H1 (cell line): ENCODE measurements at regions not wholly inside any gene's neighbourhood (a gene's known extent, or its start where the extent isn't known, plus 50 kb on each side); places are given as distances from the start of the nearest gene placed in this dataset.

Experiments used
- CTCF ChIA-PET: fragments of 300-600 bp; sonication (Branson Sonifier 250); formaldehyde crosslinking; loops from one replicate; lab custom pipeline; 2021; ENCODE audit not compliant: partially characterized antibody; lab: Charles Lee
- POLR2A ChIA-PET: fragments of 300-600 bp; sonication (Branson Sonifier 250); formaldehyde crosslinking; loops from one replicate; lab custom pipeline; 2021; ENCODE audit warnings: inconsistent platforms; ENCODE audit not compliant: partially characterized antibody; lab: Charles Lee
- DNase-seq, 2 experiments: peaks; one replicate each; pipeline versions ENCODE4 v3.0.0 to v3.0.0-alpha.2; 2010 to 2022; ENCODE audit warnings: low spot score in 2 of 2, low read depth in 1 of 2, mixed read lengths in 1 of 2
- FAIRE-seq: peaks from 2 replicates; lab custom pipeline; 2011; peaks lifted over from hg19 to GRCh38; lab: Jason Lieb, UNC
- H2AFZ ChIP-seq: 2 replicates; pipeline ENCODE4 v1.8.1; 2012; ENCODE audit warnings: low read length, inconsistent platforms
- H2AK5ac ChIP-seq: 2 replicates; pipeline ENCODE4 v1.6.1; 2013; ENCODE audit warnings: low read depth, low read length
- H2BK120ac ChIP-seq: replicated peaks from 2 replicates; pipeline ENCODE3; 2013; ENCODE audit warnings: low read depth, low read length, inconsistent platforms
- H2BK12ac ChIP-seq: 2 replicates; pipeline ENCODE4 v1.6.1; 2013; ENCODE audit warnings: low read depth, low read length
- H2BK15ac ChIP-seq: 2 replicates; pipeline ENCODE4 v1.6.1; 2013; ENCODE audit warnings: low read length
- H2BK20ac ChIP-seq: 2 replicates; pipeline ENCODE4 v1.6.1; 2013; ENCODE audit warnings: low read length
- H2BK5ac ChIP-seq: 2 replicates; pipeline ENCODE4 v1.6.1; 2013; ENCODE audit warnings: low read depth, low read length
- H3K14ac ChIP-seq: 2 replicates; pipeline ENCODE4 v1.6.1; 2013; ENCODE audit warnings: inconsistent platforms; ENCODE audit not compliant: insufficient read length
- H3K18ac ChIP-seq: 2 replicates; pipeline ENCODE4 v1.6.1; 2013; ENCODE audit warnings: low read length; ENCODE audit errors: extremely low read depth
- H3K23ac ChIP-seq: 2 replicates; pipeline ENCODE4 v1.6.1; 2013; ENCODE audit warnings: inconsistent platforms; ENCODE audit not compliant: insufficient read length
- H3K23me2 ChIP-seq: 2 replicates; pipeline ENCODE4 v1.6.1; 2013; ENCODE audit warnings: low read depth, low read length
- H3K27ac ChIP-seq: 2 replicates; pipeline ENCODE4 v1.6.1; 2011; ENCODE audit warnings: low read depth, low read length, inconsistent platforms
- H3K27me3 ChIP-seq, 4 experiments: replicated peaks in 1 of 4; 1 replicate in 1 of 4; 2 replicates in 3 of 4; pipeline versions ENCODE4 v1.6.1 to v1.8.1; 2011 to 2013; ENCODE audit warnings: low read length in 3 of 4, mild to moderate bottlenecking in 3 of 4, inconsistent platforms in 2 of 4, mixed read lengths in 2 of 4, moderate library complexity in 1 of 4; ENCODE audit not compliant: control insufficient read depth in 3 of 4, insufficient read depth in 3 of 4; ENCODE audit errors: extremely low read depth in 1 of 4
- H3K36me3 ChIP-seq, 4 experiments: 2 replicates each; pipeline versions ENCODE4 v1.6.1 to v1.8.1; 2011 to 2013; ENCODE audit warnings: mild to moderate bottlenecking in 4 of 4, low read length in 3 of 4, moderate library complexity in 2 of 4, control low read depth in 1 of 4, inconsistent platforms in 1 of 4; ENCODE audit not compliant: insufficient read depth in 4 of 4, control insufficient read depth in 2 of 4
- H3K4ac ChIP-seq: replicated peaks from 2 replicates; pipeline ENCODE3; 2013; ENCODE audit warnings: low read length, low read depth, mixed read lengths, inconsistent platforms; ENCODE audit not compliant: insufficient read length
- H3K4me1 ChIP-seq, 4 experiments: replicated peaks in 1 of 4; 1 replicate in 1 of 4; 2 replicates in 3 of 4; pipeline versions ENCODE4 v1.6.1 to v1.8.1; 2011 to 2013; ENCODE audit warnings: low read length in 3 of 4, inconsistent platforms in 2 of 4, mixed read lengths in 1 of 4; ENCODE audit not compliant: insufficient read depth in 4 of 4, control insufficient read depth in 3 of 4
- H3K4me2 ChIP-seq, 2 experiments: 2 replicates each; pipeline versions ENCODE4 v1.6.1 to v1.8.1; 2011 to 2013; ENCODE audit warnings: low read depth in 2 of 2, low read length in 2 of 2, control low read depth in 1 of 2, inconsistent platforms in 1 of 2, mild to moderate bottlenecking in 1 of 2; ENCODE audit not compliant: insufficient read depth in 1 of 2
- H3K4me3 ChIP-seq, 4 experiments: fragments of 200-600, 300-600 bp in 1 of 4; sonication (generic), shearing (Covaris generic), sonication (Bioruptor Twin) in 1 of 4; 2 replicates each; pipeline versions ENCODE4 v1.5.1 to v1.8.1; 2011 to 2016; ENCODE audit warnings: low read length in 4 of 4, low read depth in 3 of 4, control low read depth in 2 of 4, inconsistent platforms in 2 of 4, mild to moderate bottlenecking in 2 of 4, mixed read lengths in 1 of 4, moderate library complexity in 1 of 4; ENCODE audit not compliant: insufficient read depth in 2 of 4; ENCODE audit errors: extremely low read depth in 1 of 4
- H3K56ac ChIP-seq: replicated peaks from 2 replicates; pipeline ENCODE3; 2013; ENCODE audit warnings: low read depth, mild to moderate bottlenecking, mixed read lengths, low read length, inconsistent platforms; ENCODE audit not compliant: insufficient read length
- H3K79me1 ChIP-seq: 2 replicates; pipeline ENCODE4 v1.6.1; 2013; ENCODE audit warnings: low read depth, low read length, control low read depth
- H3K79me2 ChIP-seq, 2 experiments: 2 replicates each; pipeline versions ENCODE4 v1.6.1 to v1.8.1; 2012 to 2013; ENCODE audit warnings: low read length in 2 of 2, mild to moderate bottlenecking in 2 of 2, inconsistent platforms in 1 of 2; ENCODE audit not compliant: insufficient read depth in 2 of 2, control insufficient read depth in 1 of 2
- H3K9ac ChIP-seq, 4 experiments: replicated peaks in 1 of 4; 1 replicate in 1 of 4; 2 replicates in 3 of 4; pipeline versions ENCODE4 v1.6.1 to v1.8.1; 2011 to 2013; ENCODE audit warnings: low read depth in 3 of 4, low read length in 3 of 4, control low read depth in 2 of 4, mild to moderate bottlenecking in 2 of 4, moderate library complexity in 2 of 4, inconsistent platforms in 1 of 4; ENCODE audit errors: extremely low read depth in 1 of 4
- H3K9me3 ChIP-seq, 2 experiments: 2 replicates each; pipeline versions ENCODE4 v1.6.1 to v1.8.1; 2012 to 2013; ENCODE audit warnings: mild to moderate bottlenecking in 2 of 2, moderate library complexity in 2 of 2, control low read depth in 1 of 2, inconsistent platforms in 1 of 2, low read depth in 1 of 2, low read length in 1 of 2, mixed read lengths in 1 of 2; ENCODE audit not compliant: insufficient read depth in 2 of 2
- H4K20me1 ChIP-seq, 2 experiments: replicated peaks in 1 of 2; 2 replicates each; pipeline versions ENCODE3 to v1.8.1; 2011 to 2013; ENCODE audit warnings: inconsistent platforms in 2 of 2, low read length in 2 of 2, mild to moderate bottlenecking in 1 of 2; ENCODE audit not compliant: insufficient read depth in 2 of 2, control insufficient read depth in 1 of 2
- H4K5ac ChIP-seq: 2 replicates; pipeline ENCODE4 v1.6.1; 2013; ENCODE audit warnings: low read length, low read depth, mixed read lengths, inconsistent platforms; ENCODE audit not compliant: insufficient read length
- H4K8ac ChIP-seq: 2 replicates; pipeline ENCODE4 v1.8.0; 2013; ENCODE audit warnings: mild to moderate bottlenecking, moderate library complexity, low read length, inconsistent platforms; ENCODE audit not compliant: insufficient read depth; ENCODE audit errors: extremely low read depth
- H4K91ac ChIP-seq: replicated peaks from 2 replicates; pipeline ENCODE3; 2013; ENCODE audit warnings: low read length, mixed read lengths, inconsistent platforms; ENCODE audit not compliant: insufficient read length
- ASH2L ChIP-seq: fragments of 200-600, 300-600 bp; sonication (generic); IDR thresholded peaks from one replicate; pipeline ENCODE4 v1.7.1; 2017; ENCODE audit warnings: low read length
- CBX8 ChIP-seq: fragments of 300-800, 300-1000 bp; sonication (generic); IDR thresholded peaks from 2 replicates; pipeline ENCODE4 v1.7.1; 2016; ENCODE audit warnings: low read depth, low read length, borderline replicate concordance
- CEBPB ChIP-seq: IDR thresholded peaks from 2 replicates; pipeline ENCODE4 v1.6.1; 2012; ENCODE audit warnings: low read depth, low read length
- CHD1 ChIP-seq: IDR thresholded peaks from 2 replicates; pipeline ENCODE4 v1.6.1; 2012; ENCODE audit warnings: low read depth, low read length, improper control_type of control experiment
- CHD2 ChIP-seq: IDR thresholded peaks from 2 replicates; pipeline ENCODE4 v1.6.1; 2012; ENCODE audit warnings: low read length, improper control_type of control experiment
- EGR1 ChIP-seq: IDR thresholded peaks from 2 replicates; pipeline ENCODE4 v1.6.1; 2011; ENCODE audit warnings: low read depth, low read length, borderline replicate concordance
- EP300 ChIP-seq, 2 experiments: IDR thresholded peaks; 1 replicate in 1 of 2; 2 replicates in 1 of 2; pipeline ENCODE4 v1.6.1; 2011 to 2012; ENCODE audit warnings: low read depth in 2 of 2, low read length in 2 of 2, mild to moderate bottlenecking in 2 of 2, borderline replicate concordance in 1 of 2, inconsistent platforms in 1 of 2, moderate library complexity in 1 of 2
- HDAC6 ChIP-seq: IDR thresholded peaks from one replicate; pipeline ENCODE4 v1.7.1; 2012; ENCODE audit warnings: low read depth, mild to moderate bottlenecking, inconsistent platforms, low read length, moderate library complexity
- NRF1 ChIP-seq: IDR thresholded peaks from 2 replicates; pipeline ENCODE4 v1.6.1; 2011; ENCODE audit warnings: mild to moderate bottlenecking, low read depth, low read length, improper control_type of control experiment
- POLR2AphosphoS5 ChIP-seq: IDR thresholded peaks from 2 replicates; pipeline ENCODE4 v1.6.1; 2011; ENCODE audit warnings: low read depth, low read length
- RBBP5 ChIP-seq: IDR thresholded peaks from 2 replicates; pipeline ENCODE4 v1.7.1; 2012; ENCODE audit warnings: low read depth, mild to moderate bottlenecking, inconsistent platforms, low read length, moderate library complexity, borderline replicate concordance
- RNF2 ChIP-seq: fragments of 200-900, 300-1000 bp; sonication (generic); IDR thresholded peaks from 2 replicates; pipeline ENCODE4 v1.7.1; 2016; ENCODE audit warnings: borderline replicate concordance, low read depth, mild to moderate bottlenecking, antibody characterized with exemption, low read length; ENCODE audit not compliant: poor library complexity, severe bottlenecking; ENCODE audit errors: missing control alignments
- RXRA ChIP-seq: IDR thresholded peaks from 2 replicates; pipeline ENCODE4 v1.6.1; 2011; ENCODE audit warnings: low read depth, mild to moderate bottlenecking, low read length, moderate library complexity; ENCODE audit not compliant: insufficient read depth
- SAP30 ChIP-seq: fragments of 300-600 bp; sonication (generic); IDR thresholded peaks from 2 replicates; pipeline ENCODE4 v1.7.1; 2012; ENCODE audit warnings: low read length, moderate library complexity, mild to moderate bottlenecking, inconsistent platforms; ENCODE audit not compliant: insufficient read depth, insufficient replicate concordance
- SUZ12 ChIP-seq: fragments of 200-600 bp; sonication (generic); IDR thresholded peaks from 2 replicates; pipeline ENCODE4 v1.6.1; 2012; ENCODE audit warnings: mild to moderate bottlenecking, inconsistent platforms, low read length, moderate library complexity, mixed read lengths
- TAF1 ChIP-seq: IDR thresholded peaks from 2 replicates; pipeline ENCODE4 v1.6.1; 2011; ENCODE audit warnings: mild to moderate bottlenecking, low read depth, low read length
- WGBS, 2 experiments: shearing (Covaris generic) in 1 of 2; methylation state at CpG; one replicate each; pipeline versions ENCODE4 v1.1.6 to v1.1.7; 2013 to 2015; ENCODE audit warnings: low lambda C conversion rate in 2 of 2, mixed read lengths in 2 of 2, inconsistent platforms in 1 of 2, low coverage in 1 of 2, missing lambda C conversion rate in 1 of 2; ENCODE audit not compliant: insufficient replicate concordance in 2 of 2, insufficient coverage in 1 of 2, insufficient read length in 1 of 2; ENCODE audit errors: extremely low coverage in 1 of 2, missing lambda C conversion rate in 1 of 2; 5-methylcytosine and 5-hydroxymethylcytosine counted together

GRCh38 chr16:79965718-79966117 lies 365.2 kb upstream of the MAF start:
- H4K8ac ChIP-seq, result no peak overlapping the region
- H4K20me1 ChIP-seq, result no peaks in the 10 kb centered on the region
- no peak overlapping the region for H3K23ac ChIP-seq
- FAIRE-seq, result no peak
- H3K79me1 ChIP-seq, result no peaks in the 10 kb centered on the region
- DNase-seq, result no peak
- H2AK5ac ChIP-seq, result no peak overlapping the region
- H4K5ac ChIP-seq, result no peak overlapping the region
- no peak overlapping the region for H3K4ac ChIP-seq
- H3K4me1 ChIP-seq, result no peaks in the 10 kb centered on the region
- WGBS, 2 experiments, result 94% methylated on average over 3 of the region's 3 CpGs; no CpG with 5 or more reads in 1 of the 2 experiments
- H2BK15ac ChIP-seq, result no peak overlapping the region
- H3K27me3 ChIP-seq, result no peaks in the 10 kb centered on the region
- H3K4me3 ChIP-seq, result no peak overlapping the region
- no peak overlapping the region for H3K14ac ChIP-seq
- no peaks in the 10 kb centered on the region for H3K9me3 ChIP-seq
- H3K9ac ChIP-seq, result no peak overlapping the region
- H2AFZ ChIP-seq, result no peak overlapping the region
- no peak overlapping the region for H4K91ac ChIP-seq
- H3K79me2 ChIP-seq, result no peaks in the 10 kb centered on the region
- no peak overlapping the region for H2BK5ac ChIP-seq
- H3K18ac ChIP-seq, result no peak overlapping the region
- H3K23me2 ChIP-seq, result no peaks in the 10 kb centered on the region; the same call in 1 of the 2 replicates
- no peak overlapping the region for H3K27ac ChIP-seq
- H2BK120ac ChIP-seq, result no peak overlapping the region
- H2BK20ac ChIP-seq, result no peak overlapping the region
- no peak overlapping the region for H2BK12ac ChIP-seq
- TF ChIP-seq SAP30, result no peak
- no peak for TF ChIP-seq CHD1
- no peak for TF ChIP-seq NRF1
- no peak for TF ChIP-seq EP300 (IDR thresholded peaks at IDR 0.05; ENCODE audit: borderline replicate concordance in 1 of 2, low read depth in 2 of 2, low read length in 2 of 2)
- TF ChIP-seq RXRA, result no peak
- no peak for TF ChIP-seq CHD2
- no peak for TF ChIP-seq HDAC6
- TF ChIP-seq CBX8, result no peak
- no peak for TF ChIP-seq ASH2L
- no peak for TF ChIP-seq SUZ12
- no peak for TF ChIP-seq RNF2
- no peak for TF ChIP-seq EGR1
- TF ChIP-seq RBBP5, result no peak
- TF ChIP-seq TAF1, result no peak
- no peak for TF ChIP-seq CEBPB
- no peak for TF ChIP-seq POLR2AphosphoS5
- no peaks in the 10 kb centered on the region for H3K36me3 ChIP-seq
- H3K4me2 ChIP-seq, result no peak overlapping the region
- H3K56ac ChIP-seq, result no peak overlapping the region
- ChIA-PET POLR2A (no interaction called here), CTCF (no interaction called here)
